ENCODE measurements at regions not wholly inside any gene's neighbourhood (a gene's known extent, or its start where the extent isn't known, plus 50 kb on each side); places are given as distances from the start of the nearest gene placed in this dataset.

DNA sequence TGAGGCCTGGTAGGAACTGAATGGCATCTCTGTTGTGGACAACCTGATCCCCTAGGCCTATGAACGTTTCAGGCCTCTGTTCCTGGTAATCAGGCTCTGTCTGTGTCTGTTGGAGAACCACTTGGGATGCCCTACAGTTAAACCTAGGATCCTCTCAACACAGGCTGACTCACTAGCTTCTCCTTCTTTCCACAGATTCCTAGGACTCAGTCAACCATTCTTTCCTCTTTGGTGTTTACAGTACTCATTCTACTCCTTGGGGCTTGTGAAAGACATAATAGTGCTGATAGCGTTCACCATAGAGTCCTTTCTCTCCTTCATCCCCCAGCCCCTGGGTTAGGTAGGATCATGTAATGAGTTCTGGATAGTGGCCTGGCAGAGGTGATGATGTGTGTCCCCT, 544.3 kb downstream of the METTL4 start:
- no peak for DNase-seq

DNA sequence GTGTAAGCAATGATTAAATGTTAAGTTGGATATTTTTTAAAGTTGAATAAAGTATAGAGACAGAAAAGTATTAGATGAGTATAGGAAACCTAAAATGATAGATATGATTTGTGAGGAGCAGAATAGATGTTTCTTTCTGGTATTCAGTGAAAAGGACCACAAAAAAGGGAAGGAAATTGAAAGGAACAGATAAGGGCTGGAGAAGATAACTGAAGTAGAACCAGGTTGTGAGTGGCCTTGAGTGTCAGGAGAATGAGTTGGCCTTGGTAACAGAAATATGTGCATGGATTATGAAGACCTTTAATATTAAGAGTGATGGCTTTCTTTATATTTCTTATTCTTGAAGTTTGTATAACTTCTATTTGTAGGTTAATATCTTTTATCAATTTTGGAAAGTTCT, 543.5 kb downstream of the METTL4 start:
- no peak for DNase-seq

DNA sequence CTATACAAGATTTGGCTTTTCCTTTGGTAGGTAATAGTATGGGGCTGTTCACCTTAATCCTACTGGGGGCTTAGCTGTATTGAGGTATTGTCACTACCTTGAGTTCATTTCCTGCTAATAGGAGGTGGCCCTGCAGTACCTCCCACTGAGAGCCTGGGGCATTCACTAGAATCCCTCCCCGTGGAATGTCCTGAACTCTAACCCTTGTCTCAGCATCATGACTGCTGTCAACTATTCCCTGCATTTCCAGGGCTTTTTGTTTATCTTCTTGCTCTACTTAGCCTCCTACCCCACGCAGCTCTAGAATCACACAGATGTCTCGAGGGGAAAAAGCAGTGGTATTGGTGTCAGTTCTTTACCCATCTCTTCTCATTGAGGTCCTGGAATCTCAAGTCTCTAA, 542.3 kb downstream of the METTL4 start:
- no peak for DNase-seq

DNA sequence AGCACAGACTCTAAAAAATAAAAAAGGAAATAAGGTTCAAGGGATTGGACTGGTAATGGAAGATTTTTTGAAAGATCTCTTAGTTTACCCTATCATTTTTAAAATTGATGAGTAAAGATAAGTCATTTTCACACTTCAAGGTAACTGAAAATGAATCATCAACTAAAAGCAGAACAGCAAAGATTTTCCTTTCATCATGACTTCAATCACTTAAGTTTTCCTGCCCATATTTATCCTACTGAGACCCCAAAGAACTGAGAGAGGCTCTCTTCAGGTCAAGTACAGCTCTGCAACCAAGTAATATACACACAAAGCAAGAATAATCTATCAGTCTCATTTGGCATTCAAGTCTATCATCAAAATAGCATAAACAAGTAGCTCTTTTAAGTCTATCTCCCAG, 540.7 kb downstream of the METTL4 start:
- no peak for DNase-seq

- no peak for DNase-seq
Measured at GRCh38 chr18:2032036-2032435, 539.3 kb downstream of the METTL4 start.

DNA sequence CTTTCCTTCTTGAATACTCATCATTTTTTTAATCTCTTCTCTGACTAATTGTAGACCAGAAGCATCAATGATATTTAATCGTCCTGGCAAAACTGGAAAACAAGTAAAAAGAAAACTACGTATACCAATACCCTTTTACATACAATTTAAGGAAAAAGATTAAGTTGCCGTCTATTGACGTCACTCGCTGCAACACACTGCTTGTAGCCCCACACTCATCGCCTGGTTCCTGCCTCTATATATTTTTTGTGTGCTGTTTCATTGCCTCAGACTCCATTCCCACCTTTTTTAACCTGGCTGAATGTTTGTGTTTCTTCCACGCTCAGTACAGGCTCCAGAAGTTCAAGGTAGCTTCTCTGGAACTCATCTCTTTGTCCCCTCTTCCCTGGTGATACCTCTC, 536.2 kb downstream of the METTL4 start:
- no peak for DNase-seq

DNA sequence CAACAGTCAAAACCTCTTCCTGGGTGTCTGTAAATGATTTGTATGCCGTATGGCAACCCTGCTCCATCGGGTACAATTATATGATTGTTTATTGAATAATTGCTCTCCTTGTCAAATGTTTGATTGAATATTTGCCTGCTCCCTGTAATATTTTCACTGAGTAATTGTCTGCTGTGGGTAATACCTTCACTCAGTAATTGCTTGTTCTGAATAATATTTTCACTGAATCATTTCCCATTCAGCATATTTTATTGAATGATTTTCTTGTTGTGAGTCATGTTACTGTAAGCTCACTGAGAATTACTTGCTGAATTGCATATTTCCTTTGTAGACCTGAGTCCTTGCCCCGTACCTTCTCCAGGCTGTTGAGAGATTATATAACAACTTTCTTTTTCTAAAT, 535.2 kb downstream of the METTL4 start:
- DNase-seq = no peak

- no peak for DNase-seq
Measured at GRCh38 chr18:2040279-2040678, 531.0 kb downstream of the METTL4 start.

- DNase-seq = no peak
Measured at GRCh38 chr18:2049986-2050385, 521.3 kb downstream of the METTL4 start.

GRCh38 chr18:2050702-2051201, 520.6 kb downstream of the METTL4 start:
- no peak for DNase-seq

DNA sequence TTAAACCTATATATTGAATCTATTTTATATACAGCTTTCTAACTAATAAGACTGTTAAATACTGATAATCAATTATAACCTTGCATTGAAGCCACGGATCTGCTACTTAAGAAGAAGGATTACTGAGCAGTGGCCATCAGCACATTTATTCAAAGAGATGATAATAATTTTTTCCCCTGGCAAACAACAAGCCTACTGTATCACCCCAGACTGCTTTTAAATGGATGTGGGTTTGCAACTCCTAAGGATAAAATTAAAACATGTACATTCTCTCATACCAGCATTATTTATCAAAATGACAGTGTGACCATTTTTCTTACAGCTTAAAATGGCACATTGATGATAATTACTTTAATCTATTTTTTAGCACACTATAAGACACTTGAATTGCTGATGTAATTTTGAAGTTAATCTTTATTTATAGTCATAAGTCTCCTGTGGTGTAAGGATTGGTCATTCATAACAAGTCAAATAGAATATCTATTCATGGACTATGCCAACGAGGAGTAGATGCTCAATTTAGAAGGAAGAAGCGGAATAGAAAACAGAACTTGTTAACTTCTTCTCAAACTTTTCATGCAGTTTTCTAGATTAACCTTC, 517.7 kb downstream of the METTL4 start:
- DNase-seq = no peak

DNA sequence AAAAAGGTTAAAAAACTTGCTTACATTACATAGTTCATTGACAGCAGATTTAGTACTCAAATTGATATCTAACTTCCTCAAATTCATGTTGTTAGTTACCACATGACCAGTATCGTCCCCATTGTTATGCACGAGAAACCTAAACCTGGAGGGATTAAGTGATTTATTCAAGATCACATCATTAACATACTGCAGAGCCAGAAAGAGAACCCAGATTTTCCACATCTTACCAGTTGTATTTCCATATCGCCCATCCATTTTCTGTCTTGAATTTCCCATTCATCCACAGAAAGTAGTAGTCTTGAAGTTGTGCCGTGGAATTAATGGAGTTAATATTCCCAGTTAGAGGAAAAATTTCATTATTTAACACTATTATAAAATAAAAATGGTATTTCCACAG, 512.0 kb downstream of the METTL4 start:
- no peak for DNase-seq

GRCh38 chr18:2060086-2060485, 511.2 kb downstream of the METTL4 start:
- no peak for DNase-seq

DNA sequence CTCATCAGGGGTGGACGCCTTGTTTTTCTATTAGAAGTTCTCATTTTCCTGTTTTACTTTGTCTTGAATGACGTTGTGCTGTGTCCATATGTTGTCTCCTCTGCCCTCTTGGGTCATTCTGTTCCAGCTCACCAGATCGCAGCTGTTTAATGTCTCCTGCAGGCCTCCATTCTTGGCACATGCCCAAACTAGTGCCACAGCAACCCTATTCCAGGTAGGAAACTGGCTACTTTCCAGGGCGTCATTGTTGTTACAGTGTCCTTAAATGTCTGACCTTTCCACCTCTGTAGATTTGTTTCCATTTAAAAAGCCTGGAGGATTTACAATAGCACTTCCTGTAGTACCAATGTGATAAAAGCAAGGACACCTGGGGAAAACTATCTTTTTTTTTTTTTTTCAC, 500.7 kb downstream of the METTL4 start:
- DNase-seq = no peak

DNA sequence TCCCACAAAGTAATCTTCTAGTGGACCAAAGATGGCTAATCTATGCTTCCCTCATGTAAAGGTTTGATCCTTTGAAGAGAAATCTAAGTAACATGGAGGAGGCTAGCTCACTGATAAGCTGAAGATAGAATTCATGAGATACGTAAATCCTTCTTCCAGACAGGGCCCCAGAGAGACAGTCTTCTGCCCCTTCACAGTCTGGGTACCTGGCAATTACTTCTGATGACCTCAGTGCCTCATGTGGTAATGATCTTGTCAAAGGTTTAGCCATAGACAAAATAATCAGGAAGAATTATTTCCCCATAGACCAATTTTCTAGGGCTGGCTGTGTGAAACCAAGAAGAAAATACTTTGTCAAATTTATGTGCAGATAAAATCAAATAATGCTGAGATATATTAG, 495.8 kb downstream of the METTL4 start:
- DNase-seq = no peak

DNA sequence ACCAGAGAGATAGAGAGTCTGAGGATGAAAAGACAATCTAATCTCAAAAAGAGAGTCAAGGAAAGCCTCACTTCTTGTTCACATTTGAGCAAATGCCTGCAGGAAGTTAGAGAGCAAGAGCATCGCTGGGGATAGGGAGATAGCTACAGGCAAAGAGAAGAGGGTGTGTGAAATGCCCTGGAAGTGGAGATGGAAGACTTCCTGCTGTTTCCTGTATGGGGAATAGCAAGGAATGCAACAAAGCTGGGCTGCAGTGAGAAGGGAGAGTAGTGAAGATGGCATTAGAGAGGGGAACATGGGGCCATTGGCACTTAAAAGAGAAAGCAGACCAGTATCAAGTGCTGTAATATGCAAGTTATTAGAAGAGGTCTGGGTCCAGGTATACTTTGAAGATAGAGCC, 488.6 kb downstream of the METTL4 start:
- no peak for DNase-seq

- DNase-seq = no peak
Measured at GRCh38 chr18:2083691-2084090, 487.6 kb downstream of the METTL4 start.

GRCh38 chr18:2086439-2086838, 484.9 kb downstream of the METTL4 start:
- no peak for DNase-seq

GRCh38 chr18:2087877-2088673, 483.2 kb downstream of the METTL4 start:
- DNase-seq = no peak

DNA sequence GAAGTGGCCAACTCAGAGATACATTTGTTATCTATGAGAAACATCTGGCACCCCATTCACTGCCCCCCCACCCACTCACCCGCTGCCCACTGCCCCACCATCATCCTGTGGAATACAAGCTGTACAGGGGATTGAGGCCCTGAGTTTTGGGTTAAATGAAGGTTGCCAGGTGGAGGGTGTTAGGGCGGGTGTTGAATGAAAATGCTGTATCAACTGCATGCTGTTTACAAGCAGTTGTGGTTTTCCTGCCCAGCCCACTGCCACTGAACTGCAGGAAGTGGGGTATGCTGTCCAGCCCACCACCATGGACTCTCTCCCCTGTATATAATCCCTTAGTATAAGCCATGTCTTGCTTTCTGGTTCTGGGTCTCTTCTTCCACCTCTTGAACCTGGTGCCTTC, 481.9 kb downstream of the METTL4 start:
- no peak for DNase-seq

- DNase-seq = no peak
Measured at GRCh38 chr18:2091937-2092336, 479.4 kb downstream of the METTL4 start.

DNA sequence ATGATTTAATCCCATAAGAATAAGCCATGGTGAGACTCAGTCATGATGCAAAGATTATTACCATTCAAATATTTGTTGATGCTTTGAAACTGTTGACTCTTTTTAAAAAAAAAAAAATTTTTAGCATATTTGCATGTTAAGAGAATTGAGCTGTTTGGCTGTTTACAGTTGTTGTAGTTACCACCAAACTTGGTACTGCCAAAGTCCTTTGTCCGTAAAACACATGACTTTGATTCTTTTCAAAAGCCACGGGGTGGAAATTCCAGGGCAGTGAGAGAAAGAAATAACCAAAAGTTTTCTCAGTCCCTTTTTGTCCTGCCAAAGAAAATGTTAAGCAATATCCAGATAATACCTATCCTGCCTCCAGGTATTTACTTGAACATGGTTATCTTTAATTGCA, 474.8 kb downstream of the METTL4 start:
- DNase-seq = no peak

GRCh38 chr18:2100694-2101213, 470.6 kb downstream of the METTL4 start:
- DNase-seq = no peak
